Panc1 (cell line): ENCODE measurements at regions not wholly inside any gene's neighbourhood (a gene's known extent, or its start where the extent isn't known, plus 50 kb on each side); places are given as distances from the start of the nearest gene placed in this dataset.

Source experiments
- ATAC-seq: fragments of 200-7000 bp; cut with Tn5 transposase; 2 replicates; pipeline ENCODE4 v1.9.1; 2020; ENCODE audit warnings: mild to moderate bottlenecking, moderate library complexity
- BruUV-seq: library from RNA; stranded (reverse); fragments of 400-500 nt; replicated peaks from 2 replicates; lab custom pipeline; 2021; lab: Mats Ljungman, UMichigan
- CTCF ChIA-PET: fragments of 300-600 bp; sonication (Branson Sonifier 250); formaldehyde crosslinking; loops from one replicate; lab custom pipeline; 2022; ENCODE audit warnings: antibody characterized with exemption; lab: Charles Lee
- POLR2A ChIA-PET: fragments of 300-600 bp; sonication (Branson Sonifier 250); formaldehyde crosslinking; loops from one replicate; lab custom pipeline; 2022; ENCODE audit warnings: antibody characterized with exemption; lab: Charles Lee
- DNase-seq: peaks from one replicate; pipeline ENCODE4 v3.0.0-alpha.2; 2010; ENCODE audit warnings: low read depth, low spot score
- H3K27ac ChIP-seq: 2 replicates; pipeline ENCODE4 v1.5.1; 2011; ENCODE audit warnings: mild to moderate bottlenecking, low read length, inconsistent platforms
- H3K27me3 ChIP-seq: fragments of 200-500 bp; sonication (Bioruptor generic); 2 replicates; pipeline ENCODE4 v1.6.0; 2014; ENCODE audit warnings: low read length, inconsistent platforms; ENCODE audit not compliant: control insufficient read depth, insufficient read depth
- H3K36me3 ChIP-seq: fragments of 200-500 bp; sonication (Bioruptor generic); 2 replicates; pipeline ENCODE4 v1.5.1; 2014; ENCODE audit warnings: inconsistent platforms, mild to moderate bottlenecking, low read length, moderate library complexity; ENCODE audit not compliant: control insufficient read depth, insufficient read depth
- H3K4me1 ChIP-seq: 2 replicates; pipeline ENCODE4 v1.5.1; 2011; ENCODE audit warnings: inconsistent platforms, mild to moderate bottlenecking, low read length, moderate library complexity; ENCODE audit not compliant: control insufficient read depth, insufficient read depth
- H3K4me3 ChIP-seq, 2 experiments: 2 replicates each; pipeline ENCODE4 v1.5.1; 2011 to 2012; ENCODE audit warnings: low read depth in 2 of 2, low read length in 2 of 2, mild to moderate bottlenecking in 2 of 2, inconsistent platforms in 1 of 2, moderate library complexity in 1 of 2
- H3K9me3 ChIP-seq: fragments of 200-500 bp; sonication (Bioruptor generic); 2 replicates; pipeline ENCODE4 v1.5.1; 2014; ENCODE audit warnings: low read depth, mild to moderate bottlenecking, inconsistent platforms, low read length, moderate library complexity; ENCODE audit not compliant: control insufficient read depth, insufficient read depth
- CTCF ChIP-seq: fragments of 450-650 bp; IDR thresholded peaks from 2 replicates; pipeline ENCODE4 v1.5.1; 2017; ENCODE audit warnings: mild to moderate bottlenecking
- POLR2AphosphoS5 ChIP-seq: IDR thresholded peaks from 2 replicates; pipeline ENCODE4 v1.6.1; 2012; ENCODE audit warnings: mild to moderate bottlenecking, low read depth, low read length, moderate library complexity
- REST ChIP-seq, 2 experiments: IDR thresholded peaks; 2 replicates each; pipeline ENCODE4 v1.6.1; 2011 to 2012; ENCODE audit warnings: low read depth in 2 of 2, control low read depth in 1 of 2, low read length in 1 of 2, mild to moderate bottlenecking in 1 of 2, moderate library complexity in 1 of 2; ENCODE audit not compliant: insufficient read depth in 1 of 2
- SIN3A ChIP-seq: IDR thresholded peaks from 2 replicates; pipeline ENCODE4 v1.6.1; 2012; ENCODE audit warnings: low read depth, mild to moderate bottlenecking, low read length, moderate library complexity, borderline replicate concordance; ENCODE audit not compliant: insufficient read depth
- TCF7L2 ChIP-seq: IDR thresholded peaks from 2 replicates; pipeline ENCODE4 v1.6.1; 2011; ENCODE audit warnings: mild to moderate bottlenecking, low read depth, low read length, inconsistent platforms
- in situ Hi-C: cut with HindIII; loops from 2 replicates; pipeline ENCODE4 v1.10.0; 2016; ENCODE audit warnings: low sequenced_read_pairs, low pct_unique_long_range_greater_than_20kb
- intact Hi-C: fragments of 100-400 bp; cut with micrococcal nuclease; formaldehyde crosslinking; loops from one replicate; pipeline ENCODE4 v1.10.0; 2022; ENCODE audit not compliant: unreplicated experiment

GRCh38 chr4:15162046-15162445 lies 159.8 kb downstream of the CPEB2 start:
- in situ Hi-C loops = no loop called here
- TF ChIP-seq SIN3A (no peak), POLR2AphosphoS5 (no peak), REST (IDR thresholded peaks at IDR 0.05; ENCODE audit: insufficient read depth in 1 of 2, low read depth in 2 of 2, low read length in 1 of 2) (no peak), TCF7L2 (no peak), CTCF (no peak)
- intact Hi-C loops = no loop called here
- BruUV-seq = no TSS peak
- no peak overlapping the region for H3K27ac ChIP-seq
- H3K4me1 ChIP-seq = no peaks in the 10 kb centered on the region
- no peaks in the 10 kb centered on the region for H3K27me3 ChIP-seq
- H3K9me3 ChIP-seq = no peaks in the 10 kb centered on the region
- ChIA-PET POLR2A (no interaction called here), CTCF (no interaction called here)
- H3K36me3 ChIP-seq = no peaks in the 10 kb centered on the region
- H3K4me3 ChIP-seq = no peak overlapping the region
- ATAC-seq = no peak
- DNase-seq = no peak

- no peak for ATAC-seq
- no TSS peak for BruUV-seq
- ChIA-PET POLR2A (no interaction called here), CTCF (no interaction called here)
- H3K36me3 ChIP-seq = no peaks in the 10 kb centered on the region
- H3K4me1 ChIP-seq = no peaks in the 10 kb centered on the region
- intact Hi-C loops (no loop called here), in situ Hi-C loops (no loop called here)
- H3K4me3 ChIP-seq = no peak overlapping the region
- H3K9me3 ChIP-seq = no peaks in the 10 kb centered on the region
- DNase-seq = no peak
- no peak overlapping the region for H3K27ac ChIP-seq
- TF ChIP-seq CTCF (peak; percentile 30), REST (IDR thresholded peaks at IDR 0.05; ENCODE audit: insufficient read depth in 1 of 2, low read depth in 2 of 2, low read length in 1 of 2) (no peak)
- no peaks in the 10 kb centered on the region for H3K27me3 ChIP-seq
These were observed 160.4 kb downstream of the CPEB2 start for GRCh38 chr4:15162465-15163283.
